H9 (cell line): ENCODE measurements at regions not wholly inside any gene's neighbourhood (a gene's known extent, or its start where the extent isn't known, plus 50 kb on each side); places are given as distances from the start of the nearest gene placed in this dataset.

Experiments
- DNase-seq: peaks from one replicate; pipeline ENCODE4 v3.0.0-alpha.2; 2017
- H2AFZ ChIP-seq: one replicate; pipeline ENCODE4 v1.6.1; 2013; ENCODE audit warnings: mild to moderate bottlenecking, low read length, control low read depth, moderate library complexity
- H2AK5ac ChIP-seq: 2 replicates; pipeline ENCODE4 v1.6.1; 2013; ENCODE audit warnings: low read length, control low read depth, mixed read lengths; ENCODE audit not compliant: insufficient read length
- H2BK120ac ChIP-seq: one replicate; pipeline ENCODE4 v1.6.1; 2013; ENCODE audit warnings: low read depth, mild to moderate bottlenecking, low read length, control low read depth, inconsistent platforms; ENCODE audit not compliant: poor library complexity, severe bottlenecking
- H2BK12ac ChIP-seq: 2 replicates; pipeline ENCODE4 v1.6.1; 2013; ENCODE audit warnings: low read length, control low read depth, mixed read lengths, low read depth; ENCODE audit not compliant: insufficient read length
- H2BK15ac ChIP-seq: 2 replicates; pipeline ENCODE4 v1.6.1; 2013; ENCODE audit warnings: low read depth, low read length, control low read depth
- H2BK20ac ChIP-seq: one replicate; pipeline ENCODE4 v1.6.1; 2013; ENCODE audit warnings: low read depth, mild to moderate bottlenecking, low read length, control low read depth, inconsistent platforms; ENCODE audit not compliant: poor library complexity, severe bottlenecking
- H2BK5ac ChIP-seq: 2 replicates; pipeline ENCODE4 v1.6.1; 2013; ENCODE audit warnings: low read length, control low read depth, mixed read lengths; ENCODE audit not compliant: insufficient read length
- H3K14ac ChIP-seq: 2 replicates; pipeline ENCODE4 v1.6.1; 2013; ENCODE audit warnings: low read length, control low read depth; ENCODE audit not compliant: insufficient read depth
- H3K18ac ChIP-seq: 2 replicates; pipeline ENCODE4 v1.6.1; 2013; ENCODE audit warnings: low read depth, mild to moderate bottlenecking, mixed read lengths, low read length, control low read depth; ENCODE audit not compliant: insufficient read length
- H3K23ac ChIP-seq: 2 replicates; pipeline ENCODE4 v1.6.1; 2013; ENCODE audit warnings: low read length, control low read depth, mixed read lengths, low read depth; ENCODE audit not compliant: insufficient read length
- H3K23me2 ChIP-seq: 2 replicates; pipeline ENCODE4 v1.6.1; 2013; ENCODE audit warnings: low read depth, mild to moderate bottlenecking, mixed read lengths, low read length, control low read depth; ENCODE audit not compliant: insufficient read length, poor library complexity, severe bottlenecking
- H3K27ac ChIP-seq: 2 replicates; pipeline ENCODE4 v1.5.1; 2013; ENCODE audit warnings: low read length, control low read depth, mixed read lengths, low read depth; ENCODE audit not compliant: insufficient read length
- H3K27me3 ChIP-seq: 2 replicates; pipeline ENCODE4 v1.6.1; 2013; ENCODE audit warnings: low read length, control low read depth, inconsistent platforms; ENCODE audit not compliant: insufficient read depth
- H3K4ac ChIP-seq: 2 replicates; pipeline ENCODE4 v1.6.1; 2013; ENCODE audit warnings: low read depth, mild to moderate bottlenecking, control low read depth, inconsistent platforms, low read length, moderate library complexity
- H3K4me1 ChIP-seq: 2 replicates; pipeline ENCODE4 v1.6.1; 2013; ENCODE audit warnings: low read length, control low read depth, inconsistent platforms; ENCODE audit not compliant: insufficient read depth
- H3K4me2 ChIP-seq: 2 replicates; pipeline ENCODE4 v1.6.1; 2013; ENCODE audit warnings: low read length, control low read depth, mixed read lengths; ENCODE audit not compliant: insufficient read length, insufficient read depth
- H3K56ac ChIP-seq: 2 replicates; pipeline ENCODE4 v1.6.1; 2013; ENCODE audit warnings: low read depth, mild to moderate bottlenecking, mixed read lengths, low read length, control low read depth; ENCODE audit not compliant: insufficient read length
- H3K79me1 ChIP-seq: 2 replicates; pipeline ENCODE4 v1.6.1; 2013; ENCODE audit warnings: low read depth, mild to moderate bottlenecking, moderate library complexity, low read length, control low read depth, inconsistent platforms; ENCODE audit not compliant: insufficient read depth, poor library complexity, severe bottlenecking
- H3K79me2 ChIP-seq: 2 replicates; pipeline ENCODE4 v1.6.1; 2013; ENCODE audit warnings: low read length, control low read depth, inconsistent platforms; ENCODE audit not compliant: insufficient read depth
- H3K9ac ChIP-seq: 2 replicates; pipeline ENCODE4 v1.6.1; 2013; ENCODE audit warnings: low read length, control low read depth, mixed read lengths; ENCODE audit not compliant: insufficient read length; ENCODE audit errors: extremely low read depth
- H3K9me3 ChIP-seq: one replicate; pipeline ENCODE4 v1.6.1; 2013; ENCODE audit warnings: low read depth, low read length, inconsistent platforms; ENCODE audit not compliant: control insufficient read depth
- H3T11ph ChIP-seq: one replicate; pipeline ENCODE4 v1.6.1; 2013; ENCODE audit warnings: mild to moderate bottlenecking, low read length, control low read depth, inconsistent platforms
- H4K20me1 ChIP-seq: one replicate; pipeline ENCODE4 v1.6.1; 2013; ENCODE audit not compliant: control insufficient read depth, insufficient read length, insufficient read depth
- H4K5ac ChIP-seq: 2 replicates; pipeline ENCODE4 v1.6.1; 2013; ENCODE audit warnings: low read depth, mild to moderate bottlenecking, mixed read lengths, low read length, control low read depth; ENCODE audit not compliant: insufficient read length
- H4K8ac ChIP-seq: replicated peaks from 2 replicates; pipeline ENCODE4 v1.6.1; 2013; ENCODE audit warnings: low read length, control low read depth, mixed read lengths, low read depth; ENCODE audit not compliant: insufficient read length
- H4K91ac ChIP-seq: 2 replicates; pipeline ENCODE4 v1.6.1; 2013; ENCODE audit warnings: low read depth, mild to moderate bottlenecking, moderate library complexity, mixed read lengths, low read length, control low read depth; ENCODE audit not compliant: insufficient read length
- H3K27ac Mint-ChIP-seq, 3 experiments: 2 replicates in 2 of 3; 3 replicates in 1 of 3; pipeline ENCODE4 v1.8.0; 2020 to 2021; ENCODE audit warnings: mixed read lengths in 3 of 3, mild to moderate bottlenecking in 1 of 3, moderate library complexity in 1 of 3
- H3K27me3 Mint-ChIP-seq: 2 replicates; pipeline ENCODE4 v1.8.0; 2021; ENCODE audit warnings: low read depth, mild to moderate bottlenecking, moderate library complexity, mixed read lengths
- H3K36me3 Mint-ChIP-seq, 3 experiments: 2 replicates in 2 of 3; 3 replicates in 1 of 3; pipeline ENCODE4 v1.8.0; 2020 to 2021; ENCODE audit warnings: low read depth in 3 of 3, mixed read lengths in 3 of 3; ENCODE audit not compliant: insufficient read depth in 1 of 3
- H3K4me1 Mint-ChIP-seq, 2 experiments: 2 replicates each; pipeline ENCODE4 v1.8.0; 2020; ENCODE audit warnings: mixed read lengths in 2 of 2
- H3K4me3 Mint-ChIP-seq, 2 experiments: 2 replicates in 1 of 2; 3 replicates in 1 of 2; pipeline ENCODE4 v1.8.0; 2020 to 2021; ENCODE audit warnings: mild to moderate bottlenecking in 2 of 2, mixed read lengths in 2 of 2, moderate library complexity in 1 of 2
- H3K9me3 Mint-ChIP-seq, 2 experiments: 2 replicates in 1 of 2; 3 replicates in 1 of 2; pipeline ENCODE4 v1.8.0; 2020; ENCODE audit warnings: mild to moderate bottlenecking in 2 of 2, mixed read lengths in 2 of 2, moderate library complexity in 1 of 2
- CTCF ChIP-seq: fragments of 200-600 bp; sonication (generic); conservative IDR thresholded peaks from 3 replicates; pipeline ENCODE4 v1.8.0; 2021; ENCODE audit warnings: antibody characterized with exemption, mild to moderate bottlenecking

GRCh38 chr2:156687126-156687525, 250.9 kb downstream of the GPD2 start:
- Histone ChIP-seq H4K8ac (no peak overlapping the region), H2BK5ac (no peak overlapping the region)

More at GRCh38 chr2:156687126-156687525, 250.9 kb downstream of the GPD2 start:
- Histone ChIP-seq H2BK20ac (no peak overlapping the region), H3K56ac (no peak overlapping the region), H2BK12ac (no peak overlapping the region), H3K18ac (no peak overlapping the region), H4K5ac (no peak overlapping the region), H2AFZ (no peak overlapping the region), H4K91ac (no peak overlapping the region), H3T11ph (no peak overlapping the region), H2BK15ac (no peak overlapping the region), H3K23me2 (no peaks in the 10 kb centered on the region), H3K9me3 (no peaks in the 10 kb centered on the region), H3K79me2 (no peaks in the 10 kb centered on the region), H3K4me1 (no peaks in the 10 kb centered on the region; the same call in 1 of the 2 replicates), H3K23ac (no peak overlapping the region), H3K4me2 (no peak overlapping the region), H3K4ac (no peak overlapping the region), H3K27me3 (no peaks in the 10 kb centered on the region), H2AK5ac (no peak overlapping the region), H3K14ac (no peak overlapping the region), H2BK120ac (no peak overlapping the region), H3K79me1 (no peaks in the 10 kb centered on the region), H3K9ac (no peak overlapping the region), H4K20me1 (no peaks in the 10 kb centered on the region), H3K27ac (no peak overlapping the region)
- no peak overlapping the region for H3K27ac Mint-ChIP-seq
- H3K9me3 Mint-ChIP-seq: peaks cover 4 to 7% of the 10 kb centered on the region in 2 experiments; a peak in 2 of 5 replicates
- H3K4me3 Mint-ChIP-seq: no peak overlapping the region
- no peaks in the 10 kb centered on the region for H3K27me3 Mint-ChIP-seq
- H3K4me1 Mint-ChIP-seq: peaks cover 10 to 12% of the 10 kb centered on the region in 2 experiments
- TF ChIP-seq CTCF: no peak
- DNase-seq: no peak
- peaks cover 1 to 13% (median 4%) of the 10 kb centered on the region in 3 experiments; a peak in 5 of 7 replicates for H3K36me3 Mint-ChIP-seq
